K562 (cell line): ENCODE measurements at regions not wholly inside any gene's neighbourhood (a gene's known extent, or its start where the extent isn't known, plus 50 kb on each side); places are given as distances from the start of the nearest gene placed in this dataset.

ENCODE experiments used
- ATAC-seq: fragments of 200-7000 bp; cut with Tn5 transposase; 3 replicates; pipeline ENCODE4 v1.9.1; 2020; ENCODE audit warnings: moderate library complexity
- BruUV-seq: library from RNA; stranded (reverse); fragments of 400-500 nt; replicated peaks from 2 replicates; lab custom pipeline; 2021; lab: Mats Ljungman, UMichigan
- CTCF ChIA-PET: fragments of 300-600 bp; formaldehyde crosslinking; extraction: SDS; loops from one replicate; lab custom pipeline; 2021; ENCODE audit warnings: low intra/inter-chr PET ratio; lab: Yijun Ruan, JAX
- POLR2A ChIA-PET: fragments of 300-600, 350-650 bp; sonication (Branson Sonifier 250); formaldehyde crosslinking; extraction: SDS; loops from one replicate; lab custom pipeline; 2021; ENCODE audit warnings: antibody characterized with exemption, inconsistent platforms; lab: Yijun Ruan, JAX
- DNase-seq, 4 experiments: peaks; one replicate each; pipeline versions ENCODE4 v3.0.0 to v3.0.0-alpha.2; 2011 to 2018; ENCODE audit warnings: low spot score in 3 of 4, mixed read lengths in 3 of 4; ENCODE audit errors: extremely low read depth in 1 of 4
- FAIRE-seq: peaks from 2 replicates; lab custom pipeline; 2011; peaks lifted over from hg19 to GRCh38; lab: Jason Lieb, UNC
- H2AFZ ChIP-seq: 2 replicates; pipeline ENCODE4 v1.6.0; 2011; ENCODE audit warnings: low read depth, low read length, control low read depth, inconsistent platforms
- H3K27ac ChIP-seq: fragments of 200-600 bp; 3 replicates; pipeline ENCODE4 v1.8.0; 2011; ENCODE audit warnings: low read depth, mild to moderate bottlenecking, control low read depth, inconsistent platforms, low read length, moderate library complexity, mixed read lengths; ENCODE audit errors: extremely low read depth
- H3K27me3 ChIP-seq, 2 experiments: fragments of 300-600 bp in 1 of 2; 2 replicates in 1 of 2; 3 replicates in 1 of 2; pipeline versions ENCODE4 v1.6.0 to v1.8.0; 2011; ENCODE audit warnings: inconsistent platforms in 2 of 2, low read length in 2 of 2, mild to moderate bottlenecking in 1 of 2, mixed read lengths in 1 of 2, moderate library complexity in 1 of 2; ENCODE audit not compliant: control insufficient read depth in 2 of 2, insufficient read depth in 2 of 2
- H3K36me3 ChIP-seq: fragments of 300-600 bp; 3 replicates; pipeline ENCODE4 v1.8.0; 2011; ENCODE audit warnings: mild to moderate bottlenecking, low read length, inconsistent platforms; ENCODE audit not compliant: control insufficient read depth, insufficient read depth
- H3K4me1 ChIP-seq, 2 experiments: fragments of 200-600 bp in 1 of 2; replicated peaks in 1 of 2; 2 replicates in 1 of 2; 3 replicates in 1 of 2; pipeline versions ENCODE4 v1.5.1 to v1.8.0; 2011; ENCODE audit warnings: inconsistent platforms in 2 of 2, low read length in 2 of 2, mild to moderate bottlenecking in 1 of 2, mixed read lengths in 1 of 2, moderate library complexity in 1 of 2; ENCODE audit not compliant: control insufficient read depth in 2 of 2, insufficient read depth in 2 of 2
- H3K4me2 ChIP-seq: 2 replicates; pipeline ENCODE4 v1.6.1; 2011; ENCODE audit warnings: low read length, control low read depth, inconsistent platforms, mixed read lengths; ENCODE audit not compliant: insufficient read depth
- H3K4me3 ChIP-seq: fragments of 200-600 bp; sonication (generic), shearing (Covaris generic); 2 replicates; pipeline ENCODE4 v1.5.1; 2016; ENCODE audit warnings: control low read depth, inconsistent platforms
- H3K79me2 ChIP-seq: fragments of 200-600 bp; 3 replicates; pipeline ENCODE4 v1.8.0; 2011; ENCODE audit warnings: low read length, inconsistent platforms; ENCODE audit not compliant: control insufficient read depth, insufficient read depth
- H3K9ac ChIP-seq, 2 experiments: 2 replicates each; pipeline versions ENCODE4 v1.6.0 to v1.6.1; 2011; ENCODE audit warnings: low read depth in 2 of 2, low read length in 2 of 2, control low read depth in 1 of 2, inconsistent platforms in 1 of 2, mild to moderate bottlenecking in 1 of 2, mixed read lengths in 1 of 2; ENCODE audit not compliant: insufficient read depth in 1 of 2
- H3K9me1 ChIP-seq: one replicate; pipeline ENCODE4 v1.6.0; 2011; ENCODE audit warnings: inconsistent platforms, mild to moderate bottlenecking, low read length, moderate library complexity; ENCODE audit not compliant: control insufficient read depth, insufficient read depth
- H3K9me3 ChIP-seq: replicated peaks from 2 replicates; pipeline ENCODE4 v1.5.1; 2011; ENCODE audit warnings: low read depth, low read length, inconsistent platforms; ENCODE audit not compliant: control insufficient read depth, insufficient read depth
- H4K20me1 ChIP-seq: replicated peaks from 2 replicates; pipeline ENCODE4 v1.6.1; 2011; ENCODE audit warnings: low read length, inconsistent platforms, mixed read lengths; ENCODE audit not compliant: control insufficient read depth, insufficient read depth
- BMI1 ChIP-seq: fragments of 150-350 bp; IDR thresholded peaks from 2 replicates; pipeline ENCODE4 v1.6.1; 2014; ENCODE audit warnings: low read length
- HSF4 ChIP-seq: fragments of 250-450 bp; sonication (Bioruptor Pico); IDR thresholded peaks from 2 replicates; pipeline ENCODE4 v2.1.2; 2022; ENCODE audit warnings: mild to moderate bottlenecking, moderate library complexity, borderline replicate concordance
- RAD21 ChIP-seq, 2 experiments: fragments of 250-450 bp in 1 of 2; fragments of 450-650 bp in 1 of 2; sonication (Bioruptor Pico) in 1 of 2; formaldehyde crosslinking in 1 of 2; IDR thresholded peaks in 1 of 2; conservative IDR thresholded peaks in 1 of 2; 2 replicates each; pipeline versions ENCODE4 v1.4.0 to v1.8.0; 2020 to 2022; ENCODE audit warnings: mild to moderate bottlenecking in 2 of 2, moderate library complexity in 1 of 2
- SMAD3 ChIP-seq: fragments of 450-650 bp; formaldehyde crosslinking; conservative IDR thresholded peaks from 2 replicates; pipeline ENCODE4 v1.4.0; 2020; ENCODE audit warnings: mild to moderate bottlenecking
- SP1 ChIP-seq: sonication (generic); formaldehyde crosslinking; IDR thresholded peaks from 2 replicates; pipeline ENCODE4 v1.8.1; 2022; ENCODE audit warnings: mild to moderate bottlenecking, missing genetic modification reagents
- SRSF1 ChIP-seq: fragments of 200-400 bp; formaldehyde crosslinking; IDR thresholded peaks from 2 replicates; pipeline ENCODE4 v1.6.1; 2017; ENCODE audit warnings: mild to moderate bottlenecking, low read depth, low read length, moderate library complexity
- ZC3H4 ChIP-seq: sonication (generic); formaldehyde crosslinking; IDR thresholded peaks from 2 replicates; pipeline ENCODE4 v1.9.0; 2021; ENCODE audit warnings: missing genetic modification reagents, borderline replicate concordance
- ZNF282 ChIP-seq: sonication (generic); formaldehyde crosslinking; IDR thresholded peaks from 2 replicates; pipeline ENCODE4 v1.8.1; 2023; ENCODE audit warnings: missing genetic modification reagents
- ZNF398 ChIP-seq: fragments of 250-450 bp; sonication (Bioruptor Pico); IDR thresholded peaks from 2 replicates; pipeline ENCODE4 v1.8.0; 2021; ENCODE audit warnings: moderate library complexity, mild to moderate bottlenecking, inconsistent platforms
- ZNF57 ChIP-seq: fragments of 450-650 bp; formaldehyde crosslinking; IDR thresholded peaks from 2 replicates; pipeline ENCODE4 v1.4.0; 2020; ENCODE audit warnings: mild to moderate bottlenecking, moderate library complexity
- ZNF589 ChIP-seq: fragments of 200-800 bp; sonication (Bioruptor generic); IDR thresholded peaks from 2 replicates; pipeline ENCODE4 v1.6.1; 2016; ENCODE audit warnings: low read depth, missing genetic modification characterization, missing compliant biosample characterization
- WGBS: fragments of 100-300 bp; shearing (Covaris generic); methylation state at CpG from one replicate; pipeline ENCODE4 v1.1.6; 2016; ENCODE audit warnings: low coverage, mixed read lengths; ENCODE audit not compliant: insufficient coverage; ENCODE audit errors: missing lambda C conversion rate; 5-methylcytosine and 5-hydroxymethylcytosine counted together
- in situ Hi-C: fragments of 300-500 bp; cut with MboI; formaldehyde crosslinking; loops from 4 replicates; pipeline ENCODE4 v1.15.0; 2018; ENCODE audit warnings: inconsistent platforms, mixed read lengths
- intact Hi-C: fragments of 100-400 bp; cut with micrococcal nuclease; formaldehyde crosslinking; loops from 2 replicates; pipeline ENCODE4 v1.14.2; 2022

DNA sequence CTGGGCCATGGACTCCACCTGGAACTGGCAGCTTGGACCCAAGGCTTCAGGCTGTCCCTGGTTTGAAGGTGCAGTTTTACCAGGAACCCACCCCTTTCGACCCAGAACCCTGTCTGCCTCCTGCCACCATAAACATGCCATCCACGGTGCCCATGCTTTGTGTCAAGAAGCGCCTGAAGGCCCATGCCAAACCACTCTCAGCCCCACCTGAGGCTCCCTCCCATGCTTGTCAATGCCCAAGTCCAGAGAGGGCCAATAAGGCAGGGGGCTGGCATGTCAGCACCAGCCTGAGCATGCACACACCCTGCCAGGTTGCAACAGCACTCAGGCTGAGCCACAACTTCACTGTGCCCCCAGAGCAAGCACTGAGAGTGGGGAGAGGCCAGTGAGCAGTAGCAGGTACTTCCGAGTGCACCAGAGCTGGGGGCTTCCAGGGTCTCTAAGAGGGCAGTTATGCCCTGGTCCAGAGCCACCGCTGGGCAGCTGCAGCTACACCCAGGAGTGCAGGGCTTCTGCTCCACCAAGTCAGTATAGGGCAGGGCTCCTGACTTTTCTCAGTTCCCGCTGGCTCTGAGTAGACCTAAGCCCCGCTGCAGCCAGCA, 1256.0 kb downstream of the AMY1C start:
- H3K9ac ChIP-seq, result no peak overlapping the region
- POLR2A ChIA-PET, result no interaction called here
- no peak overlapping the region for H3K4me3 ChIP-seq
- H3K4me1 ChIP-seq, result no peaks in the 10 kb centered on the region
- H3K27ac ChIP-seq, result no peak overlapping the region
- ATAC-seq (no peak), FAIRE-seq (no peak), DNase-seq (no peak)
- H3K9me3 ChIP-seq, result no peaks in the 10 kb centered on the region; the same call in 1 of the 2 replicates
- H3K36me3 ChIP-seq, result no peaks in the 10 kb centered on the region
- H3K4me2 ChIP-seq, result no peak overlapping the region
- no peaks in the 10 kb centered on the region for H4K20me1 ChIP-seq
- no peak for TF ChIP-seq ZNF589 (CRISPR knock-in tag)
- intact Hi-C loops (no loop called here), in situ Hi-C loops (no loop called here)
- no peaks in the 10 kb centered on the region for H3K79me2 ChIP-seq
- no peak overlapping the region for H2AFZ ChIP-seq
- 0% methylated on average over 7 of the region's 7 CpGs for WGBS
- CTCF ChIA-PET, result no interaction called here
- no peaks in the 10 kb centered on the region for H3K9me1 ChIP-seq
- BruUV-seq, result no TSS peak
- no peaks in the 10 kb centered on the region for H3K27me3 ChIP-seq

- Histone ChIP-seq H3K9me1 (no peaks in the 10 kb centered on the region), H3K36me3 (no peaks in the 10 kb centered on the region), H3K9me3 (no peaks in the 10 kb centered on the region), H2AFZ (no peak overlapping the region), H3K4me1 (no peaks in the 10 kb centered on the region)
- 0% methylated on average over 7 of the region's 7 CpGs for WGBS
- no peak for DNase-seq
- no TSS peak for BruUV-seq
- CTCF ChIA-PET, result no interaction called here
- intact Hi-C loops, result no loop called here
- no peak for TF ChIP-seq SMAD3 (CRISPR knock-in tag)
- TF ChIP-seq BMI1, result no peak
- no peak for TF ChIP-seq SRSF1
- no peak for TF ChIP-seq ZC3H4 (CRISPR knock-in tag)
- no peak for TF ChIP-seq ZNF398 (CRISPR knock-in tag)
- TF ChIP-seq RAD21 (CRISPR knock-in tag; conservative IDR thresholded peaks at IDR 0.05 in 1 of 2, IDR thresholded peaks at IDR 0.05 in 1 of 2), result no peak
- no peak for TF ChIP-seq ZNF282 (CRISPR knock-in tag)
- TF ChIP-seq SP1 (CRISPR knock-in tag), result no peak
- no peak for TF ChIP-seq HSF4 (CRISPR knock-in tag)
- no peak for TF ChIP-seq ZNF57 (CRISPR knock-in tag)
- TF ChIP-seq, all 486 proteins: peak for 0
- POLR2A ChIA-PET, result no interaction called here
- H3K79me2 ChIP-seq, result no peaks in the 10 kb centered on the region
- no peak for FAIRE-seq
- H4K20me1 ChIP-seq, result no peaks in the 10 kb centered on the region
- in situ Hi-C loops, result no loop called here
- no peak for ATAC-seq
- H3K27me3 ChIP-seq, result no peaks in the 10 kb centered on the region
- H3K27ac ChIP-seq, result no peak overlapping the region
- no peak overlapping the region for H3K9ac ChIP-seq
- no peak overlapping the region for H3K4me2 ChIP-seq
- H3K4me3 ChIP-seq, result no peak overlapping the region
Measured at GRCh38 chr1:105017587-105017986, 1267.9 kb downstream of the AMY1C start.
